ENCODE measurements at regions not wholly inside any gene's neighbourhood (a gene's known extent, or its start where the extent isn't known, plus 50 kb on each side); places are given as distances from the start of the nearest gene placed in this dataset.

- whole genome bisulfite sequencing, 2 donors, result 61 to 74% methylated on average over 2 of the region's 2 CpGs
- no peaks in the 10 kb centered on the region for H3K9me3 ChIP-seq
- H3K27me3 ChIP-seq, result no peaks in the 10 kb centered on the region
- no peak for TF ChIP-seq POLR2A (IDR thresholded peaks at IDR 0.05)
- TF ChIP-seq, protein P1, sequence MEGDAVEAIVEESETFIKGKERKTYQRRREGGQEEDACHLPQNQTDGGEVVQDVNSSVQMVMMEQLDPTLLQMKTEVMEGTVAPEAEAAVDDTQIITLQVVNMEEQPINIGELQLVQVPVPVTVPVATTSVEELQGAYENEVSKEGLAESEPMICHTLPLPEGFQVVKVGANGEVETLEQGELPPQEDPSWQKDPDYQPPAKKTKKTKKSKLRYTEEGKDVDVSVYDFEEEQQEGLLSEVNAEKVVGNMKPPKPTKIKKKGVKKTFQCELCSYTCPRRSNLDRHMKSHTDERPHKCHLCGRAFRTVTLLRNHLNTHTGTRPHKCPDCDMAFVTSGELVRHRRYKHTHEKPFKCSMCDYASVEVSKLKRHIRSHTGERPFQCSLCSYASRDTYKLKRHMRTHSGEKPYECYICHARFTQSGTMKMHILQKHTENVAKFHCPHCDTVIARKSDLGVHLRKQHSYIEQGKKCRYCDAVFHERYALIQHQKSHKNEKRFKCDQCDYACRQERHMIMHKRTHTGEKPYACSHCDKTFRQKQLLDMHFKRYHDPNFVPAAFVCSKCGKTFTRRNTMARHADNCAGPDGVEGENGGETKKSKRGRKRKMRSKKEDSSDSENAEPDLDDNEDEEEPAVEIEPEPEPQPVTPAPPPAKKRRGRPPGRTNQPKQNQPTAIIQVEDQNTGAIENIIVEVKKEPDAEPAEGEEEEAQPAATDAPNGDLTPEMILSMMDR (IDR thresholded peaks at IDR 0.05), result no peak
- no peaks in the 10 kb centered on the region for H3K4me1 ChIP-seq
- no peak overlapping the region for H3K4me3 ChIP-seq (replicated peaks in 1 of 3)
- H3K36me3 ChIP-seq, result no peaks in the 10 kb centered on the region
- intact Hi-C loops (cut with DNase I), result no loop called here
- DNase-seq, result no peak
- no peak overlapping the region for H3K27ac ChIP-seq
Measured at GRCh38 chr4:71945791-71946190, 86.0 kb upstream of the NPFFR2 start.

GRCh38 chr4:71958978-71959377 is 72.8 kb upstream of the NPFFR2 start:
- Histone ChIP-seq H3K27ac (no peak overlapping the region), H3K27me3 (no peaks in the 10 kb centered on the region), H3K36me3 (no peaks in the 10 kb centered on the region), H3K9me3 (no peaks in the 10 kb centered on the region), H3K4me1 (no peaks in the 10 kb centered on the region), H3K4me3 (replicated peaks in 1 of 3) (no peak overlapping the region)
- intact Hi-C loops (cut with DNase I), result no loop called here
- no peak for DNase-seq
- no peak for TF ChIP-seq POLR2A (IDR thresholded peaks at IDR 0.05)
- TF ChIP-seq, protein P1 (IDR thresholded peaks at IDR 0.05), result no peak
- 29 to 88% methylated on average over 2 of the region's 2 CpGs for WGBS, 2 donors

DNA sequence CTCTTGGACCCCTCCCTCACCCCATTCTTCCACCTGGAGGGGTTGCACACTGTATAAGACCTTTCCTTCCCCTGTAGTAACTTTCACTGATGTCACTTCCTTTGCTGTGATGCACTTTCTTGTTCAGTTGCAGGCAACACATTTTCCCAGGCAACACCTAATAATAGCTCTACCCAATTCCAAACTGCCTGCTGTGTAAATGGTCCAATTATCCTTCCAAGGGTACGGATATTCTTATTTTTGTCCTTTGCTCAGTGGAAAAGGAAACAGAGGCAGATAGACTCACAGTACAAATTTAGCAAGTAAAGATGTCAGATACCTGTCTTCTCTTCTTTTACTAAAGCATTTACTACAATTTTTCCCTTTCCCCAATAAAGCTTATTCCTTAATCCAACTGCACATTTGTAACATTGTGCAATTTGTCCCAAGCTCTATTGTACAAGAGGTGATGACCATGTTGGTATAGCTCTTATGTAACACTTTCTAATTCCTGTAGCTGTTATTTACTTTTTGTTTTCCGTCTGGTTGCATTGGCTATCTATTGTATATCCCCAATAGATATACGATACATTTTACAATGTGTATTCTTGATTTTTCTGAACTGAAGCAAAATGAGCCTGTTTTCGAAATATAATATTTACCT is 69.1 kb upstream of the NPFFR2 start:
- no peaks in the 10 kb centered on the region for H3K4me1 ChIP-seq
- no peak for TF ChIP-seq POLR2A (IDR thresholded peaks at IDR 0.05)
- TF ChIP-seq, protein P1 (IDR thresholded peaks at IDR 0.05), result no peak
- H3K9me3 ChIP-seq, result no peaks in the 10 kb centered on the region
- no peak for DNase-seq
- no peaks in the 10 kb centered on the region for H3K27me3 ChIP-seq
- 90 to 91% methylated on average over 4 of the region's 4 CpGs for WGBS, 2 donors
- no peak overlapping the region for H3K27ac ChIP-seq
- H3K4me3 ChIP-seq (replicated peaks in 1 of 3), result no peak overlapping the region
- H3K36me3 ChIP-seq, result no peaks in the 10 kb centered on the region
- intact Hi-C loops (cut with DNase I), result no loop called here

- DNase-seq, result no peak
- Histone ChIP-seq H3K4me1 (no peaks in the 10 kb centered on the region), H3K9me3 (no peaks in the 10 kb centered on the region), H3K27ac (no peak overlapping the region), H3K27me3 (no peaks in the 10 kb centered on the region), H3K4me3 (replicated peaks in 1 of 3) (no peak overlapping the region), H3K36me3 (no peaks in the 10 kb centered on the region)
- TF ChIP-seq, protein P1 (IDR thresholded peaks at IDR 0.05), result no peak
- intact Hi-C loops (cut with DNase I), result no loop called here
- WGBS, 2 donors, result 80 to 81% methylated on average over 4 of the region's 4 CpGs
Measured at GRCh38 chr4:71974681-71975080, 57.1 kb upstream of the NPFFR2 start.

- H3K36me3 ChIP-seq, result no peaks in the 10 kb centered on the region
- H3K27ac ChIP-seq, result no peak overlapping the region
- H3K4me1 ChIP-seq, result no peaks in the 10 kb centered on the region
- no peak overlapping the region for H3K4me3 ChIP-seq (replicated peaks in 1 of 3)
- no peak for TF ChIP-seq POLR2A (IDR thresholded peaks at IDR 0.05)
- TF ChIP-seq, protein P1 (IDR thresholded peaks at IDR 0.05), result no peak
- no peak for DNase-seq
- no peaks in the 10 kb centered on the region for H3K9me3 ChIP-seq
- intact Hi-C loops (cut with DNase I), result no loop called here
- H3K27me3 ChIP-seq, result no peaks in the 10 kb centered on the region
Measured at GRCh38 chr4:71976523-71976922, 55.3 kb upstream of the NPFFR2 start.
